HG03060 (cell line): ENCODE measurements at regions not wholly inside any gene's neighbourhood (a gene's known extent, or its start where the extent isn't known, plus 50 kb on each side); places are given as distances from the start of the nearest gene placed in this dataset.

Experiments
- ATAC-seq: cut with Tn5 transposase; IDR thresholded peaks from one replicate; pipeline ENCODE4 v1.9.1; 2021; ENCODE audit warnings: low read depth, moderate number of reproducible peaks; ENCODE audit not compliant: unreplicated experiment

DNA sequence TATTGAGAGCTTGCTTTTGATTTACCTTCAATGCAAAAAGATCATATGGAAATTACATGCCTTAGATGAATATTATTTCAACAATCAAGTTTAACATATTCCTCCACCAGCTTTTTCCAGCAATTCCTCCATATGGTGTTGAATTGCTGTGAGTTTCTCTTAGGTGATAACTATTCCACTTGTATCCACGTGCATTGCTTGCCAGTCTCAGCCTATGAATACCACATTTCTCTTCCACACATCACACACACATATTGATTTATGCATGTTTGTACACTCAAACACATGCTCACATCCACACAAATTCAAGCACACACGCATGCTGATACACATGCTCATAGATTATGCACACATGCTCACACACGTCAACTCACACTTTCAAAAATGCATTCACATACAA, 770.0 kb upstream of the LINC00305 start:
- ATAC-seq: no peak

GRCh38 chr18:64893349-64893748, 744.5 kb upstream of the LINC00305 start:
- ATAC-seq: no peak

- ATAC-seq: no peak
These were observed 740.1 kb upstream of the LINC00305 start for GRCh38 chr18:64888956-64889355.

DNA sequence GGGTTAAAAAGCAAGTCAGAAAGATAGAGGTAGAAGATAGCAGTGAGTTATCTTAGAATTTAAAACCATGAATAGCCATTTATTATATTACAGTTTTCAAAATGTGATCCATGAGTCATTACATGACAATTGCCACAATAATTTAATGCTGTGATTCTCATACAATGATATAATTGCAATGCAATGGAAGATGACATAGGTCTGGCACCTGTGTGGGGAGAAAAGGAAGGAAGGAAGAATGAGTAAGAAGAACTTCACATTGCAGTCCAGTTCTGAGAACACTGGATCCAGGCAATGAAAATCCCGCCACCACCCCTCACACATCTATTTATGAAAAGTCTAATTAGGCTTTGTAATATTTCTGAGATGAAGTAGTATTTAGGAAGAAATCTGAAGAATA, 738.1 kb upstream of the LINC00305 start:
- no peak for ATAC-seq

GRCh38 chr18:64882896-64883295, 734.0 kb upstream of the LINC00305 start:
- ATAC-seq: no peak

GRCh38 chr18:64876833-64877232, 727.9 kb upstream of the LINC00305 start:
- no peak for ATAC-seq

DNA sequence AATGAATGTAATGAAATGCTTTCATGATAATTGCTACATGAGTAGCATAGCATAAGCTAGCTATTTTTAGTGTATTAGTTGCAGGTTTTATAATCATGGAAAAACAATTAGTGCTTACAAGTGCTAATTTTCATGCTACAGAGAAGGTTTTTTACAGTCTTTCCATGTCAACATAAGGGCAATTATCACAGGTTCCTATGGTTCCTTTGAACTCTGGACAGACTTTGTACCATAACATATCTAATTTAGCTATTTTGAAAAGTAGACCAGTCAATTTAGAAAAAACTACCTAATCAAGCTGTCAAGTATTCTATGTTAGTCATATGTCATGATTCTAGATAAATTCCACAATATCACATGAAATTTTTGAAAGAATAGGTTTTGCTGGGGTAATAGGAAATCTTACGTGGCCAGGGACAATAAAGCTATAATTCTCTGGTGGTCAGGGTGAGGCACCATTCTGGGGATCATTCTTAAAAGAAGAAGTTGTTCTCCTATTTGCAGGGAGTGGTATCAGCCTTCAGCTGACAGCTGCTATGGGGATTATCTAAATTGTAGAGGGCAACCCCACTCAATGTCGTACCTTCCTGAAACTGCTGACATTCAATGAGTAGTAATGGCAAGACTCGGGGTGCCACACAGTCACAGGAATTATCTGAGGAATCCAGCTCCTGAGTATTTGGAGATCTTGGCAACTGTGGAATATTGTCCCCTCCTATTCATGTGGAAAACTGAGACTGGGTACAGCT, 724.0 kb upstream of the LINC00305 start:
- no peak for ATAC-seq

GRCh38 chr18:64854112-64854511, 705.2 kb upstream of the LINC00305 start:
- ATAC-seq: no peak

DNA sequence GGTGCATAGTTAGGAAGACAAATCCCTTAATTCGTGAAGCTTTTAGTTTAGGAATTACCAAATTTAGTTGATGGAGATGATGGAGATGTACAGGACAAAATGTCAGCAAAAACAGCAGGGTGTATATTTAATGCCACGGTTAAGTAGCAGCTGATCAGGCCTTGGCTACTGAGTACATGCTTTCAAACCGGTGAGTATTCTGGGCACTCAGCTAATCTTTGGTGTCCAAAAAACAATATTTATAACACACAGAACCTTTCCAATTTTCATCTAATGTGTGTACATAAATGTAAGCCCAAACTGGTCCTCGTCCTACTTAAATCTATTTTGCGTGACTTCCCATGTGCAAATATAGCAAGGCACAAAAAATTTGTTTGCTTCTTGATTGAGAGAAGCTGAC, 703.4 kb upstream of the LINC00305 start:
- no peak for ATAC-seq

DNA sequence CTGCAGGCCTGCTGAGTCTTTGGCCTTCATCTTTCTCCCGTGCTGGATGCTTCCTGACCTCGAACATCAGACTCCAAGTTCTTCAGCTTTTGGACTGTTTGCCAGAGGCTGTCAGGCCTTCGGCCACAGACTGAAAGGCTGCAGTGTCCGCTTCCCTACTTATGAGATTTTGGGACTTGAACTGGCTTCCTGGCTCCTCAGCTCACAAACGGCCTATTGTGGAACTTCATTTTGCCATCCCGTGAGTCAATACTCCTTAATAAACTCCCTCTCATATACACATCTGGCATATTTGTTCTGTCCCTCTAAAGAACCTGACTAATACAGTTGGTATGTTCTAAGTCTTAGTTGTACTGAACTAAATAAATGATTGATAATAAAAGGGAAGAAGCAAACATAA, 702.8 kb upstream of the LINC00305 start:
- ATAC-seq: no peak

GRCh38 chr18:64850791-64851190, 701.9 kb upstream of the LINC00305 start:
- no peak for ATAC-seq

GRCh38 chr18:64840911-64841701, 692.2 kb upstream of the LINC00305 start:
- no peak for ATAC-seq

DNA sequence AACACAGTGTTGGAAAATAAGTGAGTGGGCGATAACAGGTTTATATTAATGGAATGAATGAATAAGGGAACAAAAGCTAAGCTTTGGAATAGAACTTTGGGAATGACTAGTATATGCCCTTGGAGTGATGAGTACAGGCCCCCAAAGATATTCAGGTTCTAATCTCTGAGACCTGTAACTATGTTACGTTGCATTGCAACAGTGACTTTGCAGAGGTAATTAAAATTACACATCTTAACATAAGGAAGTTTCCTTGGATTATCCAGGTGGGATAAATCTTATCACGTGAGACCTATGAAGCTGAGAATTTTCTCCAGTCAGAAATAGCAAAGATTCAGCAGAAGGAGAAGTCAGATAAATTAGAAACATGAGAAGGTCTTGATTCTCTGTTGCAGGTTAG, 661.5 kb upstream of the LINC00305 start:
- no peak for ATAC-seq

DNA sequence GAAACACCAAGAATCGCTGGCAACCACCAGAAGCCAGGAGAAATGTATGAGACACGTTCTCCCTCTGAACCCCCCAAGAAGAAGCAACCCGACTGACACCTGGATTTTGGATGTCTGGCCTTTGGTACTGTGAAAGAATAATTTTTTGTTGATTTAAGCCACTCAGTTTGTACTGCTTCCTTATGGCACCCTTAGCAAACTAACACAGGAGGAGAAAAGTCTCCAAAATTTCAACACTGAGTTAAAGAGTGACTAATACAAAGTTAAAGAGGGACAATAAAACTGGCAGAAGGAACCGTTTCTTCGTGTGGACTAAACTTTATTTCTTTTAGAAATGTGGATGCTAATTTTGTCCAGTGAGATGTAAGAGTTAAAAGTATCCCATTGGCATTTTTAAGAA, 660.9 kb upstream of the LINC00305 start:
- ATAC-seq: no peak

DNA sequence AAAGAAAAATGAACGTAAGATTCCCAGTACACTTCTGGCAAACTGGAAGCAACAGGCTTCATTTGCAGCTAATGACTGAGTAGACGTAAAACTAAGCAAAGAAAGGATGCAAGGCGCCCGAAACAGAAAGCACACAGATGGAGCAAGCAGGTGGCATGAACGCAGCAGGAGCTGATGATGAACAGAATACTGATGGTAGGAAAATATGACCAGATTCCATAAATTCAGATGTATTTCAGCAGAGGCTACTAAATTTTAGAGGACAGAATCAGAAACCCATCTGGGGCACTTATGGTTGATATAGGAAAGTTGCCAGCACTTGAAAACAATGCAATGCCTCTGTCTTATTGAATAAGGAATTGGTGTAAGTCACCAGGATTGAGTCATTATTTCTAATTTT, 658.7 kb upstream of the LINC00305 start:
- no peak for ATAC-seq

GRCh38 chr18:64806691-64807090, 657.8 kb upstream of the LINC00305 start:
- ATAC-seq: no peak

DNA sequence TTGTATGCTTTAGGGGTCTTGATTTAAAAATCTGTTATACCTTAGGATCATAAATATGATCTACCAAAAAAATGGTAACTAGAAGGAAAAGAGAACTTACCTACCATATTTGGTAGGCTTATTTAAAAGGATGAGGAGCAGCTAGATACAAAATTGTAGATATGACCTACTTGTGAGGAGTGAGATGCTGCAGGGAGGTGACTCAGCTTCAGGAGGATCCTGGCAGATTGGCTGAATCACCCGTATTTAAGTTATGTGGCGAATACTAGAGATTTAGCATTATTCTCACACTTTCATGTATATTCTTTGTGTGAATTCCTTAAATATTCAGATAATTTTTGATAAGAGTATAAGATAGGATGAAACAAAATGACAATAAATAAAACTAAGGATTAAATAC, 657.3 kb upstream of the LINC00305 start:
- no peak for ATAC-seq

- ATAC-seq: no peak
These were observed 654.6 kb upstream of the LINC00305 start for GRCh38 chr18:64803471-64803870.

DNA sequence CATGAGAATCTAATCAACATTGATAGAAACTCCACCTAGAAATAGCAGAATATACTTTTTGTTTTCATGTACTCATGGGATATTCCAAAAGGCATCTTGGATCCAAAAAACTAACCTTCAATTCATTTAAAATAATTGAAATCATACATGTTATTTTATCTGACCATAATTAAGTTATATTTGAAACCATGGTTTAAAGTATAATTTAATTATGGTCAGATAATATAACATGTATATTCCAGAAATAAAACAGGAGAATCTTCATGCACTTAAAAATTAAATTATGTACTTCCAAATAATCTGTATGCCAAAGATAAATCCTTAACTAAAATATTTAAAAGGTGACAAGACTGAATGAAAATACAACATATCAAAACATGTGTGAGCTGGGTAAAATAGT, 651.3 kb upstream of the LINC00305 start:
- ATAC-seq: no peak

- ATAC-seq: no peak
These were observed 650.5 kb upstream of the LINC00305 start for GRCh38 chr18:64799376-64799775.

DNA sequence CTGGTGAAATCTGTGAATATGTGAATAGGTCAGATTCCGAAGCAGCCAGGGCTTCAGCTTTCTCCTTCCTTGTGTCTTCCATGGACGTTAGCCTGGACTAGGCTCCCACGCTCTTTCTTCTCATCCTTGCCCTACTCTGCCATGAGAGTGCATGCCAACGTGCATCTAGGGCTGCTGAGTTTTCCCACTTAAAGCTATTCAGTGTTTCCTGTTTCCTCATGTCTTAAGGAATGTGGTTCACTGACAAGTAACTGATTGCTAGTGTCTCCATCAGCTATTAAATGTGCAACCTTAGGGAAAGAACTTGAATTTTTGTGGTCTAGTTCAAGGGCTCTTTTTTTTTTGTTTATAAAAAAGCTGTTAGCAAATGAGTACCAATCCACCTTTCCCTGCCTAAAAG, 642.3 kb upstream of the LINC00305 start:
- no peak for ATAC-seq

GRCh38 chr18:64785686-64786085, 636.8 kb upstream of the LINC00305 start:
- ATAC-seq: no peak
